HL-60 (cell line): ENCODE measurements at regions not wholly inside any gene's neighbourhood (a gene's known extent, or its start where the extent isn't known, plus 50 kb on each side); places are given as distances from the start of the nearest gene placed in this dataset.

Source experiments
- DNase-seq, 2 experiments: peaks; one replicate each; pipeline ENCODE4 v3.0.0-alpha.2; 2010 to 2020; ENCODE audit warnings: low read depth in 1 of 2, low spot score in 1 of 2
- H3K27ac ChIP-seq: fragments of 250-450 bp; sonication (Bioruptor Pico); replicated peaks from 2 replicates; pipeline ENCODE4 v1.5.1; 2020; ENCODE audit warnings: mild to moderate bottlenecking, moderate library complexity
- H3K27me3 ChIP-seq: fragments of 250-450 bp; sonication (Bioruptor Pico); 2 replicates; pipeline ENCODE4 v1.5.1; 2021; ENCODE audit warnings: mild to moderate bottlenecking, moderate library complexity; ENCODE audit not compliant: insufficient read depth, poor library complexity, severe bottlenecking
- H3K4me3 ChIP-seq: replicated peaks from 2 replicates; pipeline ENCODE4 v1.5.1; 2011; ENCODE audit warnings: mild to moderate bottlenecking, control low read depth, low read length; ENCODE audit not compliant: insufficient read depth
- GABPA ChIP-seq: IDR thresholded peaks from 2 replicates; pipeline ENCODE4 v1.6.1; 2012; ENCODE audit warnings: low read depth
- POLR2AphosphoS5 ChIP-seq: IDR thresholded peaks from 2 replicates; pipeline ENCODE4 v1.6.1; 2012; ENCODE audit warnings: low read depth
- SPI1 ChIP-seq: IDR thresholded peaks from 2 replicates; pipeline ENCODE4 v1.6.1; 2012; ENCODE audit warnings: low read depth, mild to moderate bottlenecking, borderline replicate concordance
- TF ChIP-seq, protein P1 (sequence below): IDR thresholded peaks from one replicate; pipeline ENCODE4 v1.5.1; 2011; ENCODE audit warnings: low read length, control low read depth, inconsistent platforms; ENCODE audit not compliant: insufficient read depth
- TF ChIP-seq, protein P2 (sequence below): IDR thresholded peaks from 2 replicates; pipeline ENCODE4 v1.6.1; 2012; ENCODE audit warnings: low read depth; ENCODE audit not compliant: insufficient replicate concordance

DNA sequence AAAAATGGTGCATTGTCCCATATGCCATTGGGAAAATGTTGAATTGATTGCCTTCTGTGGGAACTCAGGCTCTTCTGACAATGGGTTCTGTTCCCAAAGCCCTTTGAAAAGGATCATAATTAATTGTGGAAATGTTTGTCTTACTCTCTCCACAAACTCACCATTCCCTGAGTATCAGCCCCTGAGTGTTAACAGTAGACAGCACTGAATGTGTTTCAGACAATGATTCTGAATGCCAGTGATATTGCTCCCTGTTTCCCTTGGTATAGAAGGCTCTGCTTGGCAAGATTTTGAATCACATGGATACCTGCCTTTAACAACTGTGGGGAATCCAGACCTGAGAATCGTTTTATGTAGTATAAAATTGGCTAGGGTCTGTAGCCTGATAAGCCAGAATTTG is 1096.8 kb downstream of the ADGRL2 start:
- no peak for DNase-seq
- Histone ChIP-seq H3K27ac (no peak overlapping the region), H3K4me3 (no peak overlapping the region), H3K27me3 (no peaks in the 10 kb centered on the region)
- no peak for TF ChIP-seq GABPA
- TF ChIP-seq, protein P1, sequence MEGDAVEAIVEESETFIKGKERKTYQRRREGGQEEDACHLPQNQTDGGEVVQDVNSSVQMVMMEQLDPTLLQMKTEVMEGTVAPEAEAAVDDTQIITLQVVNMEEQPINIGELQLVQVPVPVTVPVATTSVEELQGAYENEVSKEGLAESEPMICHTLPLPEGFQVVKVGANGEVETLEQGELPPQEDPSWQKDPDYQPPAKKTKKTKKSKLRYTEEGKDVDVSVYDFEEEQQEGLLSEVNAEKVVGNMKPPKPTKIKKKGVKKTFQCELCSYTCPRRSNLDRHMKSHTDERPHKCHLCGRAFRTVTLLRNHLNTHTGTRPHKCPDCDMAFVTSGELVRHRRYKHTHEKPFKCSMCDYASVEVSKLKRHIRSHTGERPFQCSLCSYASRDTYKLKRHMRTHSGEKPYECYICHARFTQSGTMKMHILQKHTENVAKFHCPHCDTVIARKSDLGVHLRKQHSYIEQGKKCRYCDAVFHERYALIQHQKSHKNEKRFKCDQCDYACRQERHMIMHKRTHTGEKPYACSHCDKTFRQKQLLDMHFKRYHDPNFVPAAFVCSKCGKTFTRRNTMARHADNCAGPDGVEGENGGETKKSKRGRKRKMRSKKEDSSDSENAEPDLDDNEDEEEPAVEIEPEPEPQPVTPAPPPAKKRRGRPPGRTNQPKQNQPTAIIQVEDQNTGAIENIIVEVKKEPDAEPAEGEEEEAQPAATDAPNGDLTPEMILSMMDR, result no peak
- TF ChIP-seq, protein P2, sequence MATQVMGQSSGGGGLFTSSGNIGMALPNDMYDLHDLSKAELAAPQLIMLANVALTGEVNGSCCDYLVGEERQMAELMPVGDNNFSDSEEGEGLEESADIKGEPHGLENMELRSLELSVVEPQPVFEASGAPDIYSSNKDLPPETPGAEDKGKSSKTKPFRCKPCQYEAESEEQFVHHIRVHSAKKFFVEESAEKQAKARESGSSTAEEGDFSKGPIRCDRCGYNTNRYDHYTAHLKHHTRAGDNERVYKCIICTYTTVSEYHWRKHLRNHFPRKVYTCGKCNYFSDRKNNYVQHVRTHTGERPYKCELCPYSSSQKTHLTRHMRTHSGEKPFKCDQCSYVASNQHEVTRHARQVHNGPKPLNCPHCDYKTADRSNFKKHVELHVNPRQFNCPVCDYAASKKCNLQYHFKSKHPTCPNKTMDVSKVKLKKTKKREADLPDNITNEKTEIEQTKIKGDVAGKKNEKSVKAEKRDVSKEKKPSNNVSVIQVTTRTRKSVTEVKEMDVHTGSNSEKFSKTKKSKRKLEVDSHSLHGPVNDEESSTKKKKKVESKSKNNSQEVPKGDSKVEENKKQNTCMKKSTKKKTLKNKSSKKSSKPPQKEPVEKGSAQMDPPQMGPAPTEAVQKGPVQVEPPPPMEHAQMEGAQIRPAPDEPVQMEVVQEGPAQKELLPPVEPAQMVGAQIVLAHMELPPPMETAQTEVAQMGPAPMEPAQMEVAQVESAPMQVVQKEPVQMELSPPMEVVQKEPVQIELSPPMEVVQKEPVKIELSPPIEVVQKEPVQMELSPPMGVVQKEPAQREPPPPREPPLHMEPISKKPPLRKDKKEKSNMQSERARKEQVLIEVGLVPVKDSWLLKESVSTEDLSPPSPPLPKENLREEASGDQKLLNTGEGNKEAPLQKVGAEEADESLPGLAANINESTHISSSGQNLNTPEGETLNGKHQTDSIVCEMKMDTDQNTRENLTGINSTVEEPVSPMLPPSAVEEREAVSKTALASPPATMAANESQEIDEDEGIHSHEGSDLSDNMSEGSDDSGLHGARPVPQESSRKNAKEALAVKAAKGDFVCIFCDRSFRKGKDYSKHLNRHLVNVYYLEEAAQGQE, result no peak
- TF ChIP-seq SPI1, result no peak
- TF ChIP-seq POLR2AphosphoS5, result no peak

DNA sequence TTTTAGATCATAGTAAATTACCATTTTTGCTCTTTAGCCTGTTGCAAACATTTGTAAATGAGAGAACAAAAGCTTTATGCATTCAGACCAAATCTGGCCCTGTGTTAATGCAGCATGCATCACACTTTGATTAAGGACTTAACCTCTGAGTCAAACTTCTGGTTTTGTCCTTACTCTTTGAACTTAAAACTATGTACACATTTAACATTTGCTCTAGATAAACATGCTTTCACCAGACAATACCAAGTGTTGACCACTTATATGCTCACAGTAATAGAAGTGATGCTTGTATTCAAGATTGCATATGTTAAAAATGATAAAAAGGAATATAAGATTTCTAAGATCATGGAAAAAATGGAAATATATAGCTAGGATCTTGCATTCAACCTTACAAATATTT is 1095.3 kb downstream of the ADGRL2 start:
- no peak for TF ChIP-seq POLR2AphosphoS5
- TF ChIP-seq SPI1, result no peak
- TF ChIP-seq, protein P1, result no peak
- TF ChIP-seq, protein P2, result no peak
- no peak for TF ChIP-seq GABPA
- no peak overlapping the region for H3K27ac ChIP-seq
- H3K4me3 ChIP-seq, result no peak overlapping the region
- H3K27me3 ChIP-seq, result no peaks in the 10 kb centered on the region
- no peak for DNase-seq

DNA sequence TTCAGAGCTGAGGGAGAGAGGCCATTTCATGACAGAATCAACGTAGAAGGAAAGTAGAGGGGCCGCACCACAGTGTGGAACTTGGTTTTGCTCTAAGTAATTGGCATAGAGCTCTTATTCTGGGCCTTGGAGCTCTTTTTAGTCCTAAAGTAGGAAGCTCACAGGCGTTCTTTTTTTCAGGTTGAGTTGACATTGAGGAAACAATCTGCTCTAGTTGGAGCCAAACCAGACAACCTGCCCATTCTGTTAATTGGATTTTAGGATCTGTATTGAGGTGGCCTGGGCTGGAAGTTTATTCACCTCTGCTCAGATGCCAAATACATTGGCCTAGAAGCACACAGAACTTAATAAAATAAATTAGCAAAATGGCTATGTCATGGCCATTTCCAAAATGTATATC is 1093.9 kb downstream of the ADGRL2 start:
- Histone ChIP-seq H3K27me3 (no peaks in the 10 kb centered on the region), H3K4me3 (no peak overlapping the region), H3K27ac (no peak overlapping the region)
- DNase-seq, result no peak
- TF ChIP-seq SPI1, result no peak
- TF ChIP-seq, protein P2, result no peak
- TF ChIP-seq, protein P1, result no peak
